T-helper 1 cell treated with Interleukin-12 subunit alpha and Interleukin-12 subunit beta and Interleukin-4 antibody, amounts not matched to agents 30 ng/mL and 1 ng/mL, for 36 hours (primary cell): ENCODE measurements at regions not wholly inside any gene's neighbourhood (a gene's known extent, or its start where the extent isn't known, plus 50 kb on each side); places are given as distances from the start of the nearest gene placed in this dataset.
"Not testable (repeated sequence)": the region's sequence is repeated elsewhere in the genome, so short reads cannot be mapped to it uniquely, and the experiment has no call there.

Experiments used
- intact Hi-C: fragments of 100-400 bp; cut with micrococcal nuclease; formaldehyde crosslinking; loops from one replicate; pipeline ENCODE4 v1.15.1; 2024

DNA sequence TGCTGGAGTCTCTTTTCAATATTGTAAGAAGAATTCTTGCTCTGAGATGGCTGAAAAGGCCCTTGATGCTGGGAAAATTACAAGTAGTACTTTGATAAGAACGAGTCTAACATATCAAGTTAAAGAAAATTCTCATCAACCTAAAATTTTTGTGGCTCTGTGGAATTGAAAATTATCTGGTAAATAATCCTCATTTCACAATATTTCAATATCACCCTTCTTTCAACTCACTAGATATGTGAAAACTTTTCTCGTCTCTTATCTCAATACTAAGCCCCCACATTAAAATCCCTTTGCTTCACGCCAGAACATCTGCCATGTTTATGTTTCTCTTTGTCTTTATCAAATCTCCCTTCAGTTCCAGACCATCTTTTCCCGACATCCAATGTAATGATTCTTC is 448.8 kb downstream of the ZNF516 start:
- intact Hi-C loops, result no loop called here

DNA sequence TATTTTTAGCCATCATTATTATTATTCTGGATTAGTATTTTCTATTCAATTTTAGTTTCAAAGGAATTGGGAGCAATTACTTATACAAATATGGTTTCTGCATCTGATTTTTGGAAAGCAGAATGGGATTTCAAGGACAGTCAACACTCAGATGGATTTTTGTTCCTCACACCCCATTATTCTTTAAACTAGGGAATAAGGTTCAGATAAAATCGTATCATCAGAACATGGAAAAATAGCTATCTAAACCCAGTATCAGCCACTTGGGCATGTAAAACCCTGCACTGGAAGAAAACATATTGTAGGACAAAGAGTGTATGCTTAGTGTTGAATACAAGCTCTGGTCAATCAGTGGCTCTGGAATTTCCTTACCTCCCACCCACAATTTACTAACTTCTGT is 452.5 kb downstream of the ZNF516 start:
- intact Hi-C loops, result no loop called here

DNA sequence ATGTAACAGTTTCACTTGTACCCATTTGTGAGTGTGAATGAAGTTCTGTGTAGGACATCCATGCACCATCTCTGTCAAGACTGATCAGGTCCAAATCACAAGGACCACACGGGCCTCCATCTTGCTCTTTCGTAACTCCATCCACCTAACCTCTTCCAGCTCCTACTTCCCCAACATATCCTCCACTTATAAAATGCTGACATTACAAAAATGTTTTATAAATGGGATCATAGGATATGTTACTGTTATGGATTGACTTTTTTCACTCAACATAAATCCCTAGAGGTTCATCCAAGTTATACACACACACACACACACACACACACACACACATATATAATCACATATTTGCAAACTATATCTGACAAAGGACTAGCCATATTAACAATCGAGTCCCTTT is 476.8 kb downstream of the ZNF516 start:
- intact Hi-C loops, result no loop called here

DNA sequence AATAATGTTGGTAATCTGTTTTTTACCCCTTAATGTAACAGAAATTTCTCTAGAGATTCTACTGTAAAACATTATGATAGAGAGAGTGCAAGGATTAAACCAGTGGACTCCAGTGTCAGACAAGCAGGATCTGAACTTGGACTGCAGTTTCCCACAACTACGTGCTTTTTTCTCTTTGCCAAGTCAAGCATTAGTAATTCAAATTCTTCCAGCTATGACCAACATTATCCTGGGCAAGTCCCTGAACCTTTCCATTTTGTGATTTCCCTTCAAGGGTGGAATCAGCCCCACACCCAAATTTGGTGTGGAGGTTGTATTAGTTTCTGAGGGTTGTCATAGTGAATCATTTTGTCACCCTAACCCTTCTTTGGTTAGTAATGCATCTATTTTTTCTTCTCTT is 482.0 kb downstream of the ZNF516 start:
- intact Hi-C loops, result no loop called here

DNA sequence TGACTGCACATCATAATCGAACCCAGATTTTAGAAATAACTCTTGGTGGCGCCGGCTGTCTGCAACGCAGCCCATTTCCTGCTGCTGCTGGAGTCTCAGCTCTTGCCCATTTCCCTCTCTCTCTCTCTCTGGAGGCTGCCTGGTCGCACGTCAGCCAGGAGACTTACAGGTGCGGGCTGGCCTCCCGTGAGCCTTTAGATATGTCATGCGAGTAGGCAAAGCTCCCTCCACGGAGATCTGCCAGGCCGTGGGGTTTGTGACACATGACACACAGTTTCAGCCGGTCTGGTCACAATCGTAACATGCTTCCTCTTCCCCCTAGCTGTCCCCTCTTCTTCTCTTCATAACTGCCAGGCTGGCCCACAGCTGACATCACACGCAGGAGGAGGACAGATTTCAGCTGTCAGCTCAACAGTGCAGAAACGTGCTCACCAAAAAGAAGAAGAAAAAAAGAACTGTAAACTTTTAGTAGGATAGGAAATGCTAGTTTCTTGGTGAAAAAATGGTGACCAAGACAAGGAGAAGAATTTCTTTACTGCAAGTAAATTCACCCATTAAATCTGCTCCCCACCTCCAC is 489.3 kb downstream of the ZNF516 start:
- intact Hi-C loops, result no loop called here

DNA sequence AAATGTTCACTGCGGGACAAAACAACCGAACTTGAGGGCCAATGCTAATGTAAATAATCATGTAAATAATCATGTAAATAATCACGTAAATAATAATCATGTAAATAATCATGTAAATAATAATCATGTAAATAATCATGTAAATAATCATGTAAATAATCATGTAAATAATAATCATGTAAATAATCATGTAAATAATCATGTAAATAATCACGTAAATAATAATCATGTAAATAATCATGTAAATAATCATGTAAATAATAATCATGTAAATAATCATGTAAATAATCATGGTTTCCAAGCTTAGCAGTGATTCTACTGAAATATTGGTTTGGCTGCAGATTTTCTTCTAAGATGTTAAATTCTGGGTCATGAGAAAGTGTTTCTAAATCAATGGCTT is 507.1 kb downstream of the ZNF516 start:
- intact Hi-C loops, result not testable (repeated sequence)

DNA sequence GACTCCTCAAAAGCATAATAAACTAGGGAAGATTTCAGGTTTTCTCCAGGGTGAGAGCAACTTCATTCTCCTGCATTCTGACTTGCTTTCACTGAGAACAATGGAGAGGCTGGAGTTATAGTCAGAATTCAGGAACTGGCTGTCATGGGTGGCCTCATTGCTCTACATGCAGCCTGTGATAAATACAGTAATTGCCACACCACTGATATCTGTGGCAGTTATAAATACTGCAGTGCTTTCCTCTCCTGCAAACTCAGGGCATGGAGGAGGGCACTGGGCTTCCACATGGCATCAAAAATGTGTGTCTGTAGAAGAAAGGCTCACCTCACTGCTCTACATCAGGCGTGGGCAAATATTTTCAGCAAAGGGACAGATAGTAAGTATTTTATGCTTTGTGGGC is 510.2 kb downstream of the ZNF516 start:
- intact Hi-C loops, result no loop called here

DNA sequence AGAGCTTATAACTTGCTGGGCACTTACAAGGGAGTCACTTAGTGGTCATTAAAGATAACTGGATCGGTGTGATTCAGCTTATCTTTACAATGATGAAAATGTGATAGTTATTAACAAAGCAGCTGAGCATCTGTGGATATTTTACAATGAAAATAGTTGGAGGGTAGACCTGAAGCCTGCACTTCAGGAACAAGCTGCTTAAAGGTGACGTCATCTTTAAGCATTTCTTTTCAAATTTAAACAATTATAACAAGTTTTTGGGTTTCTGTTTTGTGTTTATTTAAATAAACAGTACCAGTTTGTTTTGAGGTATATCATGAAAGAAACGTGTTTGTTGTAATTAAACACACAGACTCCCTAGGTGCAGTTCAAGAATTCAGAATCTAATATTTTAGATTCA is 513.9 kb downstream of the ZNF516 start:
- intact Hi-C loops, result no loop called here

DNA sequence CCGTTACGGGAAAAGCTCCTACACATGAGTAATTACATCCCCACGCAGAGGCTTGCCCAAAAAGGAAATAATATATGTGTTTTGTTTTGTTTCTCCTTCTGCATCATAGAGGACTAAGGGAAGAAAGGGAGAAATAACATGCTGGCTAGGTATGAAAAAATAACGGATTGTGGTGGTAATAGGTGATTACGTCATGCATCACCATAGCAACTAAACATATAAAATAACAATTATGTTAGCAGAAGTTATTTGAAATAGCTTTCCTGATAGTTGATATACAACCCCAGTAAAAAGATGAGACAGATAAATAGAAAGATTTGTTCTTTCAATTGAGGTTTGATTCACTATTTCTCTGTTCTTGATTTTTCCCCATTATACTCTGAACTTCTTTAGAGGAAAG is 518.0 kb downstream of the ZNF516 start:
- intact Hi-C loops, result no loop called here

DNA sequence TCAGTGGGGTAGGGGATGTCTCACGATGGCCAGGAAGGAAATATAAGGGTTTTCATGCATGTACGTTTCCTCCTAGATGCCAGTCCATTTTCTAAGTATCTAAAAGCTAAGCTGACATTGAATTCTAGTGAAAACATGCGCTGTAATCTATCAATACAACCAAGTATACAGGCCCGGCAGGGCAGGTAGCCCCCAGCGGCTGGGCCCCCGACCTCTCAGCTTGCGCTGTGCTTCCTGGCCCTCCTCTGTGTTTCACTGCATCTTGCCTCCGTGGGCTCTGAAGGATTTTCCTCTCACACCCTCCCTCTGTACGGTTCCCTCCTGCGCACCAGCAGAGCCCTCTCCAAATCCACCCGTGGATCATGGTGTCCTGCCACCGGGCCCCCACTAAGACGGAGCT is 524.8 kb downstream of the ZNF516 start:
- intact Hi-C loops, result no loop called here

DNA sequence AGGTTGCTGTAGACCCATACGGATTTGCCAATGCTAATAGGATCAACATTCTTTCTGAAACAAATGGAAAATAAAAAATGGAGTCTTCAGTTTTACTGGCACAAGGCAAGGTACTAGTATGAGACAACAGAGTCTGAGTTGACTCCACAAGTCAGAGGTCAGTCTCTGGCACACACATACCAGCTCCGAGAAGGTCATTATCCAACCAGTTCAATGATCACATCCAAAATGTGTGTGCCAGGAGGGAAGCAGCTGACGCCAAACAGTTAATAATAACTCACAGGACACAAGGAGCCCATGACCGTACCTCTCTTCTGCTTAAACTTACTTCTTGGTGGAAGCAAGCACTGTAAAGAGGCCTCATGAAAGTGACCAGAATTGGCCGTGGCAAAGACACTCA is 528.6 kb downstream of the ZNF516 start:
- intact Hi-C loops, result no loop called here

DNA sequence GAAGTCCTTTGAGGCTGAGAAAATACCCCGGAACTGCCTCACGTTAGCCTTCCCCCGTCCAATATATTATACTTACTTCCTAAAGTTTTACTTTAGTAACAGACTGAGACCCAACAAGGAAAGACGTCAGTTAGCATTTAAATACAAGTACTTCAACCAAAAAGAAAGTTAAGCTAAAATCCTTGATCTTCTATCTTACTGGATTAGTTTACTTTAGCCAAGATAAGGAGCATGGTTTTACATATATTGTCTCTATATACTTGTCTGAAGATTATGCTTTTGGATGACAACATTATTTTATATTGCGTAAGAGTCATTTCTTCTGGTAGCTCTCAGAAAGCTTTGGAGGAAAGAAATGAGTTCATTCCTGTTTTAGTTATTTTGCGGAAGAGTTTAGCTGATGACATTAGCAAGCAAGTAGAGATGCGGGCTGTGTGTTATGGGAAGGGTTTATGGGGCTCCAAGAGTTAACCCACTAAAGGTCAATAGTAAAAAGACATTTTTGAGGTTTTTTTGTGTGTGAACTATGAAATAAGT is 532.9 kb downstream of the ZNF516 start:
- intact Hi-C loops, result no loop called here

DNA sequence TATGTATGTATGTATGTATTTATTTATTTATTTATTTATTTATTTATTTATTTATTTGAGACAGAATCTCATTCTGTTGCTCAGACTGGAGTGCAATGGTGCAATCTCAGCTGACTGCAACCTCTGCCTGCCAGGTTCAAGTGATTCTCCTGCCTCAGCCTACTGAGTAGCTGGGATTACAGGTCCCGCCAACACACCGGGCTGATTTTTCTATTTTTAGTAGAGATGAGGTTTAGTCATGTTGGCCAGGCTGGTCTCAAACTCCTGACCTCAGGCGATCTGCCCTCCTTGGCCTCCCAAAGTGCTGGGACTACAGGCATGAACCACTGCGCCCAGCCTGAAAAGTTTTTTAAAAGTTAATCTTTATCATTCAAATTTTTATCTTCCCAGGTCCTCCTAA is 532.9 kb upstream of the SMIM21 start:
- intact Hi-C loops, result not testable (repeated sequence)

DNA sequence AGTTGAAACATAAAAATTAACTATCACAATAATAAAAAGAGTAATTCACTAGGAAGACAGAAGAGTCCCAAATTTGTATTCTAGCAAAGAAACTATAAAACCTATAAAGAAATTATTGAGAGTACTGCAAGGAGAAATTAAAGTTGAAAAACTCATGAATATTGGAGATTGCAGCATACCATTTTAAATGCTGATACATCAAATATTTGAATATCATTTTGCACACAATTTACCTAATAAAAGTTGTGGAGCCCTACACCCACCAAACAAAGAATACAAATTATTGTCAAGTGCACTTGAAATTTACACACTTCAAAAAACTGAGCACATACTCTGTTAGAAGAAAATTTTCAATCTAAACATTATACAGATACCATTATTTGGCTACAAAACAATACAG is 531.6 kb upstream of the SMIM21 start:
- intact Hi-C loops, result no loop called here

DNA sequence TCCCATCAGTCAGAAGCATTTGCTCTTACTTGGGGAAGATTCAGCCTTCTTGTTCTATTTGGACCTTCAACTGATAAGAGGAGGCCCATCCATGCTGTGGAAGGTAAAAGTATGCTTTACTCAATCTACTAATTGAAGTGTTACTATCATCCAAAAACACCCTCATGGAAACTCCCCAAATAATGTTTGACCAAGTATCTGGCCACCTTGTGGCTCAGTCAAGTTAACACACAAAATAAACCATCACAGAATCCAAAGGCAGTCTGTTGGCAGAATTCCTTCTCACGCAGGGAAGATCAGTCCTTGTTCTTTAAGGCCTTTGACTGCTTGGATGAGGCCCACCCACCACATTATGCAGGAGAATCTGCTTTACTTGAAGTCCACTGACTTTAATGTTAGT is 531.2 kb upstream of the SMIM21 start:
- intact Hi-C loops, result no loop called here

DNA sequence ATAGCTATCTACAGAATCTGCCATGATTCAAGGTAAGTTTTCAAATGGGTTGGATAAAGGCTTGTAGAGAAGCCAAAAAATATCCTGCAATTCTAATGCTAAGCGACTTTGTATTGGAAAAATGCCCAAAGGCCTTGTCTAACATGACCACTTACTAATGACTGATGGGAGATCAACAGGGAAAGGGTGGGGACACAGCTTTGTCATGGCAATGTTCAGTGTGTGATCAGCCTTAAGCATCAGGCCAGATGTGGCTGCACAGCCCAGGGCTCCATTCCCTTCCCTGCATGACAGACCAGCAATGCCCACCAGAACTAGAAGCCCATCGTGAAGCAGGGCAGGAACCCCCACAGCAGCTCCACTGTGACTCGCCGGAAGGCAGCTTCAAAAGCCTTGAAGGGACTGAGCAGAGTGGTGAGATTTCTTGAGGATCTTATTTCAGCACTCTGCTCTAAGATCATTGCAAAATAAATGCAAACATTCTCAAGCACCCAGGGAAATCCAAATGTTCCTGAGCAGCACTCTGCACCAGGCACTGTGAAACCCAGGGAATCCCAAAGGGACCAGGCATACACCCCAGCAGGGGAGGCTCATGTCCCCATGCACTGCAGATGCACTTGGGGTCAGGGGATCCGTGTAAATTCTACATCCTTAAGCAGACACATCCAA is 517.9 kb upstream of the SMIM21 start:
- intact Hi-C loops, result no loop called here

DNA sequence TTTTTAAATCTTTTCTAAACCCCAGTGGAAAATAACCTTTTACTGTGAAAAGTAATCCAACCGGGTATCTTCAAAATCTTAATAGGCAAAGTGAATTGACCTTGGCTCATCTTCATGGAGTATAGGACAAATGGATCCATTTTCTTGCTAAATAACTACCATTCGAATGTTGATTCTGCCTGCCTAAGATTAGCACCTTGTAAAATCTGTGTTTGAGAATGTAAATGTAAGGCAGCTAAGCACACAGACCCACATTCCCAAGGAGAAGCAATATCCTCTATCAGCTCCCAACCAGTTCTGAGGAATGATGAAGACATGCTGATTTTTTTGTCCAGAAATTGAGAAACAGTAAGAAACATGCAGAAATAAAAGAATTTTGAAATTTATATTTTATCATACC is 509.8 kb upstream of the SMIM21 start:
- intact Hi-C loops, result no loop called here

DNA sequence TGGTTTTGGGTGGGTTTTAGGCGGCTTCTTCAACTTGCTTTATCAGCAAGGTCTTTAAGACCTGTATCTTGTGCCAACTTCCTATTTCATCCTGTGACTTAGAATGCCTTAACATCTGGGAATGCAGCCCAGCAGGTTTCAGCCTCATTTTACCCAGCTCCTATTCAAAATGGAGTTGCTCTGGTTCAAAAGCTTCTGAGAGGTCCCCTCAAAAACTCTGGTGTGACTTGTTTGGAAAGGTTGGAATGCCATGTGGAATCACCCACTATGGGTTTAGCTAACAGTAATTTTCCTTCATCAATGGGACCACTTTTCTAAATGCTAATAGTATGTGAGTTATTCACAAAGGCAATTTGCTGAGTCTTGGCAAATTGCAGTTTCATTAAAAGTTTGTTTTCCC is 509.4 kb upstream of the SMIM21 start:
- intact Hi-C loops, result no loop called here

DNA sequence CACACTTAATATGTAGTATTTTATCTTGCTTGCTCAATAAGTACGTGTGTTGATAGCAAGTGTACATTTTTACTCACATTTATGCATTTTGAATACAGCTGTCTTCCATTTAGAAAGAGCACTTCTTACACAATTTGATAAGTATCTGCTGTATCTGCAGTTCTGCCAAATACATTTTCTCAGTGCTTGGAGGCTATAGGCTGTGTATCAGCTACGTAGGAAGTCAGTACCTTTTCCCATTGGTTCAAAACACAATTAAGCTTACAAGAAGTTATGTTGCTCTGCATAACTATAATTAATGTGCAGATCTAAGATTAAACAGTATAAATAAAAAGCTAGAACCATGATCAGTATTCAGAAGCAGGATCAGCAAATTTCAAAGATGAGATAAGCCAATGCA is 503.6 kb upstream of the SMIM21 start:
- intact Hi-C loops, result no loop called here

DNA sequence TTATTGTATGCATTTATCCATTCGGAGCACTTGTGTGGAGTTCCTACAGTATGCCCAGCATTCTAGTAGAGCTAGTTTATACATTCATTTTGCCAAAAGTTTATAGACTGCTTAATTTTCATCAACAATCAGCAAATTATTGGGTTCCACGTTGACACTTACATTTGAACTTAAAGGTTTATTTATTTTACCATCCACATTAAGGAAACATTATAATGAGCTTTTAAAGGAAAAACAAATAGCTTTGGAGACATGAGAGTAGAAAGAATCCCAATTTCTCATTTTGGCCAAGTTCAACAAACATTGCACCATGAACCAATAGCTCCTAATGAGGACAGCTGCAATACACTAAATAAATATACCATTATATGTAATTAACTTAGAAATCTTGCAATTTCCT is 501.2 kb upstream of the SMIM21 start:
- intact Hi-C loops, result no loop called here

DNA sequence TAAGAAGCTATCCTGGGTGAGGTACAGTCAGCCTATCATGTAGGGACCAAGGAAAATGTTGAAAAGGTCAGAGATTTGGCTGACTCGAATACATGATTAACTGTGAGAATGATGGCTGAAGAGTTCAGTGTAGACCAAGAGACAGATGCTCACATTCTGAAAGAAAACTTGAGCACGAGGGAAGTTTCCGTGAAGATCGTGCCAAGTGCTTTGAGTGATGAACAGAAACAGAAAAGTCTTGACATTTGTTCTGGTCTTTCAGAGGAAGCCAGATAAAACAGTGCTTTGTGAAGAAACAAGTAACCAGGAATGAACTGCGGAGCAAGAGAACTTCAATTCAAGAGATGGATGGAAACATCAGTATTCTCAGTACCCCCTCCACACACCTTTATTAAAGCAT is 500.3 kb upstream of the SMIM21 start:
- intact Hi-C loops, result no loop called here

DNA sequence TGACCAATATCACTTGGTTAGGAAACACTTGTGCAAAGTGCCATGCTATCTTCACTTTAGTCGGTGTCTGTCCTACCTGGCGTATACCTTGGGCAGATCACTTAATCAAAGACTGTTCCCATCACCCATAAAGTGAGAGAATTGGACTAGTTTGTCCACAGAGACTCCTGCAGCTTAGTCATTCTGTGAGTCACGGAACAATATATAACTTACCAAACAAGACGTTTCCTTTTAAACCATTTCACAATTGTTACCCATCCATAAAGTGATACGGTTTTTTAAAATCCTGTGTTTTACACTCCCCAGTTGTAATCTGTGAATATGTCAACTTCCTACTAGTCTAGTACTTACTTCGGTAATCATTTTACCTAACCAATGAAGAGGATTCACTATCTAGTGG is 499.3 kb upstream of the SMIM21 start:
- intact Hi-C loops, result no loop called here

DNA sequence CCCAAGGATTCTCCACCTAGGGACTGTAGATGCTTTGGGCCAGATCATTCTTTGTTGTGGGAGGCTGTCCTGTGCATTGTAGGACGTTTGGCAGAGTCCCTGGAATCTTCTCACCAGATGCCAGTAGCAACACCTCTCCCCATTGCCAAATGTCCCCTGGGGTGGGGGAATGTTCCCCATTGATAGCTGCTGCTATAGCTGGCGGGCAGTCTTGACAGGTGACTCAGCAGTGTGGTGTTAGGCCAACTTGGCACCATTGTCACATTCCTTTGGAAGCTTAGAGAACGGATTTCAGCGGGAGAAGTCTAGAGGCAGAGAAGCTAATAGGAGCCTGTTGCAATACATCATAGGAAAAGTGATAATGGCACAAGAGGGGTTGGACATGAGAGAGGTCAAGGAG is 495.7 kb upstream of the SMIM21 start:
- intact Hi-C loops, result no loop called here

DNA sequence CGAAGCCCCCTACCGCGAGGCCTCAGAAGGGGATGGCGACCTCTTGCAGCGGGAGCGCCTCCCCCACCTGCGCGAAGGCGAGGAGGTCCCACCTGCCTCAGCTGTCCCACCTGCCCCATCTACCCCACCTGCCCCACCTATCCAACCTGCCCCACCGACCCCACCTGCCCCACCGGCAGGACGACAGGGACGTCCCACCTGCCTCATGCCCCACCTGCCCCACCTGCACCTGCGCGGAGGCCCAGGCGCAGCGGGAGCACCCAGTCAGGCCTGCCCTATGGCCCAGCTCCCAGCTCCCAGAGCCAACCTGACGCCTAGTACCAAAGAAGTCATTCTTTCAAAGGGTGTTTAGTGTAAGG is 489.1 kb upstream of the SMIM21 start:
- intact Hi-C loops, result no loop called here
